ENCODE measurements at regions not wholly inside any gene's neighbourhood (a gene's known extent, or its start where the extent isn't known, plus 50 kb on each side); places are given as distances from the start of the nearest gene placed in this dataset.
"Not testable (repeated sequence)": the region's sequence is repeated elsewhere in the genome, so short reads cannot be mapped to it uniquely, and the experiment has no call there.

DNA sequence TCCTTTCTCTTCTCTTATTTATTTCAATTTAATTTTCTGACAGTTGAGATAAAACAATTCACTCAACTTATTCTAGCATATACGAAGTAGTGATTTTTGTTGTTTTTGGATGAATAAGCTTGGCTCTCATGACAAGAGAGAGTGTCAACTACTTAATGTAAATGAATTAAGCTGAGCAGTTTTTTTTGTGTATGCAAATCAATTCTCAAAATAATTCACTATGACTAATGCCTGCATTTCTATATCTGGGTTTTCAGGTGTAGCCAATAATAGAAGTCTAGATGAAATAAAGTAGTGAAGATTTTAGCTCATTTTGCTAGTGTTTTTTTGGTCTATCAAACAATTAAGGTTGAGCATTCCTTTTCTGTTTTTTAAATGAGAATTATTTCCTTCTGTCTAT is 1354.0 kb downstream of the CDH8 start:
- DNase-seq (ENCODE audit: low read depth in 2 of 2), result no peak

- no peak for DNase-seq (ENCODE audit: low read depth in 2 of 2)
Observed at GRCh38 chr16:60681043-60681442, 1355.2 kb downstream of the CDH8 start.

DNA sequence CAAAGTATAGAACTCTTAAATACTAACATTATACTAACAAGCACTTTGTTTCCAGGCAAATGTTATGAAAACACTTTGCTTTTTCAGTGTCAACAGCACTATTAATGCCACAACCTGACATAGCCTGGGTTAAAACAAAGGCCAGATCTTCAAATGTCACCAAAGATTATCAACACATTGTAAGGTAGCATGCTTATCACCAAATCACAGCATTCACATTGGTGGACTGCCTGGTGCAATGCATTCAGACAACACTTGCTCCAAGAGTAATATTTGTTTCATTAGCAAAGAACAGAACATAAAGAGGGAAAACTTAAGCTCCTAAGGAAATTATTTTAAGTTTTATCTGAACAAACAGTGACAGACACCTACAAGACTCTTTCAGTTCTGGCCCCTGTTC is 1361.2 kb downstream of the CDH8 start:
- DNase-seq (ENCODE audit: low read depth in 2 of 2), result no peak

GRCh38 chr16:60674241-60674640 is 1362.0 kb downstream of the CDH8 start:
- no peak for DNase-seq (ENCODE audit: low read depth in 2 of 2)

DNA sequence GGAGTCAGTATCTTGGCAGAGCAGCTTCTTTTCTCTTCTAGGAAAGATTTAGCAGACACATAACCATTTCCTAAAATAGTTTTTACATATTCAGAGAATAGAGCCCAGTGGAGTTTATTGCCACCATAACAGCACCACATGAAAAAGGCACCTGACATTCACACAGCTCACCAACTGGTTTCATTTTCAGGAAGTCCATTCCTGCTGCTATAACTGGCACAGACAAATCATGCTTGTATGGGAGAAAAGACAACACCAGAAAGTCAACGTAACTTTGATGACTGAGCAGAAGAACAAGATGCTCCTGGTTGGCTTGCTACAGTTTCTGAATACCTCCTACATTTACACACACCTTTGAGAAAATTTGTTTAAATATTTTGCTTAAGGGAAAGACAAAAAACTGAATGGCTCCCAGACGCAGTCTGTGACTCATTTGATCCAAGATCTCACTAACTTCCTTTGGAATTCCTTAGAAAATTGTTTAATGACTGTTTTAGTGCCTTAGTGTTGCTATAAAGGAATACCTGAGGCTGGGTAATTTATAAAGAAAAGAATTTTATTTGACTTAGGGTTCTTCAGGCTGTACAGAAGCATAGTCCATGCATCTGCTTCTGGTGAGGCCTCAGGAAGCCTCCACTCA is 1380.6 kb downstream of the CDH8 start:
- no peak for DNase-seq (ENCODE audit: low read depth in 2 of 2)

- no peak for DNase-seq (ENCODE audit: low read depth in 2 of 2)
Observed at GRCh38 chr16:60651346-60651745, 1384.9 kb downstream of the CDH8 start.

DNA sequence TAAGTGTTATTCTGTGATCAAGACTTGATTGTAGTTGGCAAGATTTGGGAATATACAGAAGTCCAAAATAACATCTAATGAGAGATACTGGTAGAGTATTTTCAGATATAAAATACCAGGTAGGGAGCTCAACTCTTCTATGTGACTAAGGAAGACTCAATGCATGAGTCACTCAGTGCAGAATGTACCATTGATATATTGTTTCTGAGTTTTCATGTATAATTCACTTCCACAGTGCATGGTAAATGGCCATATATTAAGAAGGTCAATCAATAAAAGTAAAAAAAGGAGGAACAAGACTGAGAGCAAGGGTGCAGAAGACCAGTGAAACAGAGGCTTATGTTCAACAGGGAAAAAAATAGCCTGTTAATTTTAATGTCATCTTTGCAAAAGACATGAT is 1387.9 kb downstream of the CDH8 start:
- DNase-seq (ENCODE audit: low read depth in 2 of 2), result no peak

DNA sequence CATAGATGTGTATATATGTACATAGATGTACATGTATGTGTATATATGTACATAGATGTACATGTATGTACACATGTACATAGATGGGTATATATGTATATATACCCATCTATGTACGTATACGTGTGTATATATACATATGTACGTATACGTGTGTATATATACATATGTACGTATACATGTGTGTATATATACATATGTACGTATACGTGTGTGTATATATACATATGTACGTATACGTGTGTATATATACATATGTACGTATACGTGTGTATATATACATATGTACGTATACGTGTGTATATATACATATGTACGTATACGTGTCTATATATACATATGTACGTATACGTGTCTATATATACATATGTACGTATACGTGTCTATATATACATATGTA is 1388.8 kb downstream of the CDH8 start:
- DNase-seq (ENCODE audit: low read depth in 2 of 2), result not testable (repeated sequence)

- DNase-seq (ENCODE audit: low read depth in 2 of 2), result no peak
Observed at GRCh38 chr16:60646631-60647030, 1389.6 kb downstream of the CDH8 start.

- no peak for DNase-seq (ENCODE audit: low read depth in 2 of 2)
Observed at GRCh38 chr16:60645541-60645940, 1390.7 kb downstream of the CDH8 start.

GRCh38 chr16:60642956-60643355 is 1393.3 kb downstream of the CDH8 start:
- DNase-seq (ENCODE audit: low read depth in 2 of 2), result no peak

GRCh38 chr16:60641067-60641665 is 1395.1 kb downstream of the CDH8 start:
- DNase-seq (ENCODE audit: low read depth in 2 of 2), result no peak

DNA sequence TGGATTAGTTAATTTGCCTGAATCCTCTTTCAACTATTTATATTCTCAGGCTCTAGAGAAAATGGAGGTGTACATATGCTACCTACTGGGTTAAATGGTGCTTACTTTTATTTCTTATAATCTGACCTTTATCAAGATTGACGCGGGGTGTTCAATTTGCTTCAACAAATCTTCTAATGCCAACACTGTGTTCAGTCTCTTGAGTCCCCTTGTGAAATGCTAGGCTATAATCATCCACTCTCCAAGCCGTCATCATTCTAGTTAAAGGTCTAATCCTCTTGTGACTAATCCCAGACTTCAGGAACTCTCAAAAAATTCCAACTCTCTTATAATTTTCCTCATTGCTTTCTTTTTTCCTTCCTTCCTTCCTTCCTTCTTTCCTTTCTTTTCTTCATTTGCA is 1396.2 kb downstream of the CDH8 start:
- no peak for DNase-seq (ENCODE audit: low read depth in 2 of 2)

GRCh38 chr16:60636636-60637035 is 1399.6 kb downstream of the CDH8 start:
- not testable (repeated sequence) for DNase-seq (ENCODE audit: low read depth in 2 of 2)

- DNase-seq (ENCODE audit: low read depth in 2 of 2), result no peak
Observed at GRCh38 chr16:60636117-60636516, 1400.1 kb downstream of the CDH8 start.

- no peak for DNase-seq (ENCODE audit: low read depth in 2 of 2)
Observed at GRCh38 chr16:60635548-60635947, 1400.7 kb downstream of the CDH8 start.

GRCh38 chr16:60611844-60612243 is 1424.4 kb downstream of the CDH8 start:
- no peak for DNase-seq (ENCODE audit: low read depth in 2 of 2)

GRCh38 chr16:60608971-60609370 is 1427.3 kb downstream of the CDH8 start:
- DNase-seq (ENCODE audit: low read depth in 2 of 2), result no peak

DNA sequence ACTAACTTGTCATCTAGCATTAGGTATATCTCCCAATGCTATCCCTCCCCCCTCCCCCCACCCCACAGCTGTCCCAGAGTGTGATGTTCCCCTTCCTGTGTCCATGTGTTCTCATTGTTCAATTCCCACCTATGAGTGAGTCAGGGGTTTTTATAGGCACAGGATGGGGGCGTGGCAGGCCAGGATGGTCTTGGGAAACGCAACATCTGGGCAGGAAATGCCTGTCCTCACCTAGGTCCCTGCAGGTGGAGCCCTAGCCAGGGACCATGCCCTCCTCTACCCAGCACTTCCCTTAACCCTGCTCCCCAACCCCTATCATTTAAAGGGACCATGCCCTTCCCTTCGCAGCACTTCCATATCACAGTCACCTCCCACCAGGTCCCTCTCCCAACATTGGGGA is 1430.6 kb downstream of the CDH8 start:
- DNase-seq (ENCODE audit: low read depth in 2 of 2), result not testable (repeated sequence)

- no peak for DNase-seq (ENCODE audit: low read depth in 2 of 2)
Observed at GRCh38 chr16:60605176-60605575, 1431.1 kb downstream of the CDH8 start.

DNA sequence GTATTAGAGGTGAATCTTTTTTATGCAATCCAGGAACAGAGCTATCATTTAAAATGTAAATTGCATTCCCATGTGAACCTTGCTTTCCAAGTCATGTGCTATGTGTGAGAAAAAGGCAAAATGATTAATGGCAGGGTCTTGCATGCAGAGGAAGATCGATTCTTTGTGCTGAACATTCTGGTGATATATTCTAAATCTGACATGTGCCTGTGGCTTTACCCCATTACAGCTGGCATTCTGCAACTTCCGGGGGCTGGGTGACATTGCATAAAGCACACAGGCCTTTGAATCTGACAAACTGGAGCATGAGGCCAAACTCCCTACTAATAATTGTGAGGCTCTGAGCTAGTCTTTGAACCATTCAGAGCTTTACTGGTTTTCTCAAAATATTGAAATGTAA is 1449.7 kb downstream of the CDH8 start:
- no peak for DNase-seq (ENCODE audit: low read depth in 2 of 2)

DNA sequence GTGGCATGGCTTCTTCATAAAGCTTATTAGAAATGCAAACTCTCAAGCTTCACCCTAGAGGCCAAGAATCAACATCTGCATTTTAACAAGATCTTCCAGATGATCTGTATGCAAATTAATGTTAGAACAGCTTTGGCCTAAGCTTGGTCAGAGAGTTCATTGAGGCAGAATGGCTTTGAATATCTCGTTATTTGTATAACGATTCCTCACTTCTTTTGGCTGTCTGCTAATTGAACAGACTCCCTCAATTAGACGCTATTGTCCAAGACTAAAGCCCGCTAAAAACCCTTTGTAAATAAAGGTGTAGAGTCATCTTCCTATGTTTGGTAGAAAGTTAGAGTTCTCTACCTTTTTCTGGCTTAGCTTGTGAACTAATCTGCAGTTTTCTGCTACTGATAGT is 1453.7 kb downstream of the CDH8 start:
- DNase-seq (ENCODE audit: low read depth in 2 of 2), result no peak

DNA sequence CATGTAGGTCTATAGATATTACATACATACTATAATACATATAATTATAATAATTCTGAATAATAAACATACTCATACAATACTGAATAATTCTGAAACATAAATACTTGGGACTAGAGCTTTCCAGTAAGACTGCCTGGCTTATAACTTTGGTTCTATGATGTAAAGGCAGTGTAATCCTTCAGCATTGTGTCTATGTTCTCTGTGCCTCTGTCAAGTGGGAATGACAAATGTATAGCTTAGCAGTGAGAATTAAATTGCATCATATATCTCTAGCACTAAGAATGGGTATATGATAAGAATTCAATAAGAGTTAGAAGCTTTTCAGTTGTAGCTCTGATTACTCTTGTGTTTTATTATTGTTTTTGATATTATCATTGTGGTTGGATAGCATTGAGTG is 1469.3 kb downstream of the CDH8 start:
- DNase-seq (ENCODE audit: low read depth in 2 of 2), result no peak

GRCh38 chr16:60564588-60564987 is 1471.7 kb downstream of the CDH8 start:
- DNase-seq (ENCODE audit: low read depth in 2 of 2), result no peak
